ENCODE measurements at regions not wholly inside any gene's neighbourhood (a gene's known extent, or its start where the extent isn't known, plus 50 kb on each side); places are given as distances from the start of the nearest gene placed in this dataset.
"Not testable (repeated sequence)": the region's sequence is repeated elsewhere in the genome, so short reads cannot be mapped to it uniquely, and the experiment has no call there.

GRCh38 chr2:89895629-89896028, 1204.2 kb downstream of the RPIA start:
- TF ChIP-seq CTCF (IDR thresholded peaks at IDR 0.05); ZFX (IDR thresholded peaks at IDR 0.05; ENCODE audit: borderline replicate concordance): not testable (repeated sequence)
